HK-2 (cell line): ENCODE measurements at regions not wholly inside any gene's neighbourhood (a gene's known extent, or its start where the extent isn't known, plus 50 kb on each side); places are given as distances from the start of the nearest gene placed in this dataset.

ENCODE experiments used
- DNase-seq: peaks from one replicate; pipeline ENCODE4 v3.0.0-alpha.2; 2018; ENCODE audit not compliant: unreplicated experiment

DNA sequence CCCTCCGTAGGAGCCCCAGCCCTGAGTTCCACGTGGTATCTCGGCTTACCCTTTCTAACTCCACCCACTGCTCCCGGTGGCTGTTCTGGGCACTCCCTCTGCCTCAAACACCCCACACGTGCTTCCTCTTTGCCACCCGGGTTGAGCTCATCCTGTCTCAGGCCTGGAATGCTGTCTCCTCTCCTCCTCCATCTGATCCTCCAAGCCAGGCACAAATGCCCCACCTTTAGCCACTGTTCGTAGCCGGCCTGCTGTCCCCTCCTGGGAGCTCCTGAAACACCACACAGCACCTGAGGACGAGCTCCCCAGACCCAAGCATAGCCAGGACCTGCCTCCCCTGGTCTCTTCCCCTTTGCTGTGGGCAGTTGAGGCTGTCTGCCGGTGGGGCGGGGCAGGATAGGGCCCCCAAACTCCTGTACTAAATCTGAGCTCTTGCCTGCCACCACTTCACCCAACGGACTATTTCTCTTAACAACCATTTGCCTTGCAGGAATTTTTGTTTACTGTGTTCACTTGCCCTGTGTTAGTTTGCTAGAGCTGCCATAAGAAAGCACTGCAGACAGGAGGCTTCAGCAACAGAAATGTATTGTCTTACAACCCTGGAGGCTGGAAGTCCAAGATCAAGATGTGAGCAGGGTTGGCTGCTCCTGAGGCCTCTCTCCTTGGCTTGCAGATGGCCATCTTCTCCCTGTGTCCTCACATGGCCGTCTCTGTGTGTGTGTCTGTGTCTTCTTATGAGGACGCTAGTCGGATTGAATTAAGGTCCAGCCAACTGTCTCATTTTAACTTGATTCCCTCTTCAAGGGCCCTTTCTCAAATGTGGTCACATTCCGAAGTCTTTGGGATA is 58.3 kb upstream of the SHH start:
- DNase-seq, result no peak

DNA sequence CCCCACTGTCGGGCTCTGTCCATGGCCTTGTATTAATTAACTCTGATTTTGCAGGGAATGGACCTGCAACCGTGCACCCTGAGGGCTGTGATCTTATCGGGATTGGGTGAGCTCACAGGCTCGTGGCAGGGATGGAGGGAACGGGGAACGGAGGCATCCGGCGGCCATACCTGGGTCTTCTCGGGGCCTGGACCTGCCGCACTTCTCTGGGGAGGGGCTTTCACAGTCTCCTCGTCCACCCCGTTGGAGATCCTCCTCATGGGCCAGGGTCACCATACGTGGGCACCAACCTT is 57.5 kb upstream of the SHH start:
- no peak for DNase-seq

DNA sequence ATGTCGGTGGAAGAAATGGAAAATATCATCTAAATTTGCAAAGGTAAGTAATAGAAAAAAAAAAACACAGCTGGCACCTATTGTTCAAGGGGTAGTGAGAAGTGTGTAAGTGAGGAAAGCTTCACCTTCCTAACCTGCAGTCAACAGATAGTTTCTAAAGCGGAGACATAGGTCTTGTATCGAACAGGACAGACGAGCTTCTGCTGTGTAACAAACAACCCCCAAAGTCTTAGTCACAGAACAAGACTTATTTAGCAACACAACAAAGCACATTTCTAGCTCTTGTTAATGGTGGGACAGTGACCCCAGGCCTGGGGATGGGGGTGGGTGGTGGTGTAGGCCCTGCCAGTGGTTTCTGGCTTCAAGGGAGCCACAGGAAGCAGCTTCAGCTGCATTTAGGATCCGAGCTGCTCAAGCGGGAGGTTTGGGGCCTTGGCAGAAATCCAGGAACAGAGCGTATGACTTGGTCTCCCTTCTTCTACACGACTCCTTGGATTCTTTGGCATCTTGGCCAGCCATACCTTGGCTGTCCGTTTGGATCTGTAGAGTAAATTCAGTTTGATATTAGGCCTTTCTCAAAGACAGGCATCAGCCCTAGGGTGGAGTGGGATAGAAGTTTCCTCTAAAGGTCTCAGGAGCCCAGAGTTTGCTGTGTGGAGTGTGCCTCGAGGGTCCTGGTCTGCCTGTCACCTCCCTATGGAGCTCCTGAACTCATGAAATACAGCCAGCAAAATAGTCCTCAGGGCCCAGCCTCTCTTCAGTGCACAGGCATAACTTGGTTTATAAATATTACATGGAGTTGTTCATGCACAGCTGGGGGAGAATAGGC is 56.9 kb upstream of the SHH start:
- no peak for DNase-seq

DNA sequence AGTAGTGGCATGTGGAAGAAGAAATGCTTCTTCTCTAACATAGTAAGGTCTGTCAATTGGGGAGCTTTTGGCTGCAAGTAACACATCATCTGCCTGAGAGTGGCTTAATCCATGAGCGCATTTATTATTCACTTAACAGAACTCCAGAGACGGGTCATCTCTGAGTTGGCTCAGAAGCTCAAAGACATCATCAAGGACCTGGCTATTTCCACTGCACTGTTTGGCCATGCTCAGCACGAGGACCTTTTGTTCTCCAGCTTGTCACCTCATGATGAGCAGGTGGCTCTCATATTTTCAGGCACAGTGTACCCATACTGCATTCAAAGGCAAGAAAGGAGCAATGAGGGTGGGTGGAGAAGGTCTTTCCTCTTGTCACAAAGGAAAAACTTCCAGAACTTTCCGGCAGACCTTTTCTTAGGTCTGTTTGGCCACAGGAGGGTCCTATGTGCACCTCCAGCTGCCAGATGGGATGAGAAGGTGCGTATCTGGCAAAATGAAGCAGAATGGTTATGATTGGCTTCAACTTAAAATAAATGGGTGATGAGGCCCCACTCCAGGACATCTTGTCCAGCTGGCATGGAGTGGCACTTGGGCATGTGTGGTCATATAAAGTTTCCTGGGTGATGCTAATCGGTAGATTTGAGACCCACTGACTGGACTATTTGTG is 55.6 kb upstream of the SHH start:
- DNase-seq, result no peak

DNA sequence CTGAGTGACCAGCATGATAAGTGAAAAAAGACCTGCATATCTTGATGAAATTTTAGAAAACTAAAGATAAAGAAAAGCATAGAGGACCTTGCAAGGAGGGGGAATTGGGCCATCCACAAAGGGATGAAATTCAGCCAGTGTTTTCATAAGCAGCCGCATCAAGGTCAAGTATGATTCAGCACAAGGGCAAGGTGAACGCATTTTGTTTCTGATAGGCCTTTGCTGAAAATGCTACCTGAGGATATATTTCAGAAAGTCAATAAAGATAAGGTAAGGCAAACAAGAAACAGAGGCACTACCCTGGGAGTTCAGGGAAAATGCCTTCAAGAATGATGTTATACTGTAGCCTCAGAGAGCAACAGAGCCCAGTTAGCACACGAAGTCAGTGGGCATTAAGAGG is 55.0 kb upstream of the SHH start:
- DNase-seq, result no peak

DNA sequence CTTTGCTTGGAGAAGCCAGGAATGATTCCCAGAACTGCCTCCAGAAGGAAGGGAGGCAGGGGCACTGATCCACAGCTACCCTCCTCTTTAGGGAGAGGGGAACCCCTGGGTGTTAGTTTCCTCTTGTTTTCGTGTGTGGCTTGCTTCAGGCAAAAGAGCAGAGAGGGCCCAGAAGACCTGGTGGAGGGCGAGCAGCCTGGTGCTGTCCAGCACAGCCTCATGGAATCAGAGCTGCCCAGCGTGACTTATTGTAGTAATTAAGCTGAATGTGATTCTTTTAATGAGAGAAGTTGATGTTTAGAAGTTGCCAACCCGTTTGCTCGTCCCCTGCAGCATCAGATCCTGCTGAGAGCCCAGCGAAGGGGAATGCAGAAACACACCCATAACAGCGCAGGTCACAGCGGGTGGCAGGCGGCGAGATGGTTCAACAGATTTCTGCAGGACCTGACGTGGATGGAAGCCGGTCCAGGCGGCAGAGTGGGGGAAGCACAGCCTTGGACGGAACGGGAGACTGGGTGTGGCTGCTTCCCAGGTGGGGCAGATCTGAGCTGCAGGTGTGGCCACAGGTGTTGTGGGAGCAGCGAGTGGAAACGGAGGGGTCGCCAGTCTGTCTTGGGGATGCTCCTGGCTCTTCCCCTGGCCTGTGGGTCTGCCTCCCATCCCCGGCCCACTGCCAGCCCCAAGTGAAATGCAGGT is 53.7 kb upstream of the SHH start:
- no peak for DNase-seq

DNA sequence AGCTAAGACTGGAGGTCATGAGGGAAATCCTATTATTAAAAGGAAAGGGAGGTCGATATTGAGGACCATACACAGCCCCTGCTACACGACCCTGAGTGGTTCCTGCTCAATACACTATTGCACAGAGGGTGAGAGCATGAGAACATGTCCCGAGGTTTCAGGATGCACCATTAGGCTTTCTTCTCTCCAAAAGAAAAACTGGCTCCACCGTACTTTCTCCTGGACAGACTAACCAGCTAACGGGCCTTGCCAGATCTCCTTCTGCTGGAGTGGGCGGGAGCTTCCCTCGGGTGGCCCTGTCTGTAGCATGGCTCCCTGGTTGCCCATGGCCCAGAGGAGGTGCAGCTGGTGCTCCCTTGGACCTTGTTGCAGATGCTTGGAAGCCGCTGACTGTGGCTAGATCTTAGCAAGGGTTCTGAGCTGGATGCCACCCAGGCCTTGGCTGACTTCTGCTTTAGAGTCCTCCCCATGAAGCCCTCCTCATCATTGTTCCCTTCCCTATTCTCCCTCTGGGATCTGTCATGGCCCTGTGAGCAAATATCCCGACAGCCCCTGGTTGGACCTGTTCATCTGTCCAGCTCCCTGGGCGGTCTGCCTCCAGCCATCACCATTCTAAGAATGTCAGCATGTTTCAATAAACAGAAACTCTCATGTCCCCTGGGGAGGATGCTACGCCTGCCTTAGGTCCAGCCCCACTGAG is 52.9 kb upstream of the SHH start:
- DNase-seq, result no peak

DNA sequence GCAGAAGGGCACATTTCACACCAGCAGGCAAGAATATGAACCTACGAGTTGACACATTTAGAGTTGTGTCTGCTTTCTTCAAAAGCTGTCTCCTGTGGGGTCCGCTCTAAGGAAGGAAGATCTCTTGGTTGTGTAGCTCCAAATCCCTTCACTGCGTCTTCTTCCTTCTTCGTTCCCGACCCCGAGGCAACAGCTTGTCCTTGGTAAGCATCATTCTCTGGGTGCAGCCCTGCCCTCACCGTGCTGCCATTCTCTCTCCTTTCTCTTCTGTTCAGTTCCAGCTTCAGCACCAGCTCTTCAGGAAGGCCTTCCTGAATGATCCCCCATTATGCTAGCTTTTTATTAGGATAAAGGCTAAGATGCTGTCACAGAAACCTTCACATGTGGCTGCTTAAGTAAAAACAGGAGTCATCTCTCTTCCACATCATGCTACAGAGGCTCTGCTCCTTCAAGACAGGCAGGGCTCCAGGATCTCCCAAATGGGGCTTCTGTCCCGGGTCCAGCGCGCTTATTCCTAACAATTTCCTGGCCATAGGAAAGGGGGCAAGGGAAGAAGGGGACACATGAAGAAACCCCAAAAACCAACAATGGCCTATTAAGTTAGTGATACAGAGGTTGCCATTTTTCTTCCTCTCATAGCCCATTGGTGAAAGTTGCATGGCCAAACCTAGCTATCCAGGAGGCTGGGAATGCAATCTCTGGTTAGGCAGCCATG is 52.2 kb upstream of the SHH start:
- no peak for DNase-seq

DNA sequence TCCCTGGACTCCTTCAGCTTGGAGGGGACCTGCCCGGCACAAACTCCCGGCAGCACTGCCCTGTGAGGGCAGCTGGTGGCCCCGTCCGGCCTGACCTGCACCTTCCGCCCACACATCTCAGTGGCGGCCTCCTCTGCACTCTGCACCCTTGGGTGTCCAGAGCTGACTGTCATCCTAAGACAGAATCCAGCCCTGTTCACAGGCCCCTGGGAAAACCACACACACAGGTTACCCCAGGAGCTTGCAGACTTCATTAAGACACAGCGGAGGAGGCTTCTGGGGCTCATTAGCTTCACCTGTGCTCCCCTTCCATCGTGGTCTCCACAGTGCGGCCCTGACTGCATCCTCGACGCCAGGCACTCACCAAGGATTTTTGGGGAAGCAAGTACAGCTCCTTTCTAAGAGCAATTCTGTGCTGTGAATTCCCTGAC is 51.5 kb upstream of the SHH start:
- no peak for DNase-seq

DNA sequence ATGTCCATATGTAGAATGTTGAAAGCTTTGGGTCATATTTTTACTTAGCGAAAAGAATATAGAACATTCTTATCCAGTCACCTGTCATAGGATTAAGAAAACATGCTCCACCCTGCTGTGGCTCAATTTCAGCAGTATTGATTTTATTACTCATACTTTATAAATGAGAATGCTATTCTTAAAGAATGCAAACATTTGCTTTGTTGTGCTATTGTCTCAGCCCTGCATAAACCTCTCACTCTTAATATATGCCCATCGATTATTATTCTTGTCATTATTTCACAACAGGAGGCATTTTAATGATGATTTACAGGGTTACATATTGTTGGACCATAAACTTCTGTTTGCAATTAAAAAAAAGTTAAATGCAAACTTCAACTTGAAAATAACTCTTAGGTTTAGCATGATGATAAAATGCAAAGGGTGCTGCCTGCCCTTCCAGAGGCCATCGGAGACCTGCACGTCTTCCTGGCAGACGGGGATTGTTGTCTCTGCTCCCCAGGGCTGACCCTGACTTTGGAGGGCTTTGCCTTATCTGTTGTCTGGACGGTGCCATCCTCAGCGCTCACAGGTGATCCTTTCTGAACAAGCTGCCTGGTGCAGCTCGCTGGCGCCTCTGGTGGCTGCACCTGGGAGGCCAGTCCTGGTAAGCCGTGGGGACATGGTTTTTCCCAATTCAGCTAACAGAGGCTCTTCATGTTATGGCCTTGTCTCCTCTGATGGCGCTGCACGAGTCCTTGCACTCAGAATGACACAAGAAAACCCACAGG is 50.0 kb upstream of the SHH start:
- no peak for DNase-seq
